HG02588 (cell line): ENCODE measurements at regions not wholly inside any gene's neighbourhood (a gene's known extent, or its start where the extent isn't known, plus 50 kb on each side); places are given as distances from the start of the nearest gene placed in this dataset.

Source experiments
- ATAC-seq: cut with Tn5 transposase; IDR thresholded peaks from one replicate; pipeline ENCODE4 v1.9.1; 2021; ENCODE audit warnings: mild to moderate bottlenecking, moderate library complexity; ENCODE audit not compliant: unreplicated experiment

DNA sequence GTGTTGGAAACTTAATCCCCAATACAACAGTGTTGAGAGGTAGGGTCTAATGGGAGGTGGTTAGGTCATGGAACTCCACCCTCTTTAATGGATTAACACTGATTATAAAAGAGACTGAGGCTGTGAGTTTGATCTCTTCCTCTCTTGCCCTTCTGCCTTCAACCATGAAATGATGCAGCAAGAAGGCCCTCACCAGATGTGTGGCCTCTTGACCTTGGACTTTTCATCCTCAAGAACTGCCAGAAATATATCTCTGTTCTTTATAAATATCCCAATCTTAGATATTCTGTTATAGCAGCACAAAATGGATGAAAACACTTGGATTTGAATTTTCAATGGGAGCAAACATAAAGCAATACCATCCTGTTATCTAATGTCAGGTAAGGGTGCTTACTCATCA lies 67.6 kb downstream of the NMUR2 start:
- ATAC-seq = no peak

- no peak for ATAC-seq
These were observed 69.6 kb downstream of the NMUR2 start for GRCh38 chr5:152335461-152335860.

DNA sequence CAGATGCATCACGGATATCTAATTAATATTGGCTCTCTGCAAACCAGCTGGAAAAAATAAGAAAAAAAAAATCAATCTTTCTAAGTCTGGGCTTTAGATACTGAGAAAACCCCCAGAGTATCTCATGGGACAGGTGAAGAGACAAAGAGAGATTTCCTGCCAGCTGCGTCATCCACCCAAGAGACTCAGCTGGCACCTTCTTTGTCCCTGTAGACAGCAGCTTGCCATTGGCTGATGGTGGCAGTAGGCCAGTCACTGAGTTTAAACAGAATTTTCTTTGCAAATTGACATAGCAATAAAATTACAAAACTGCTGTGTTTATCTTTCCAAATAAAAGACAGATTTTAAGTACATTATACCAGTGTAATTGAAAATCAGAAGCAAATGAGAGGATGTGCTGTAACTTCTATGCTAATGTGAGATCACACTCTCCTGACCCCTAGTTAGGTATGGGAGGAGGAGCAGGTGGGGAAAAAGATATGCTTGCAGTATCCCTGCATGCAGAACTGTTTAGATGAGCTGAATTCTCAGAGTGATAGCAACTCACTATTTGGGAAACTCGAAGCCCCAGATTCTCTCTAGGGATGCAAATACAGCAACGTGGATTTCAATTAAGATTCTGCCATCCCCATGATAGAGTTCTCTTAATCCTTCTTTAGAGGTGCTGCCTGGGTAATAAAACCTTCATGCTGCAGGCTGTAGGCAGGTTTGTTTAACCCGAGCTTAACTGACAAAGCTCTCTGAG lies 72.2 kb downstream of the NMUR2 start:
- ATAC-seq = no peak

DNA sequence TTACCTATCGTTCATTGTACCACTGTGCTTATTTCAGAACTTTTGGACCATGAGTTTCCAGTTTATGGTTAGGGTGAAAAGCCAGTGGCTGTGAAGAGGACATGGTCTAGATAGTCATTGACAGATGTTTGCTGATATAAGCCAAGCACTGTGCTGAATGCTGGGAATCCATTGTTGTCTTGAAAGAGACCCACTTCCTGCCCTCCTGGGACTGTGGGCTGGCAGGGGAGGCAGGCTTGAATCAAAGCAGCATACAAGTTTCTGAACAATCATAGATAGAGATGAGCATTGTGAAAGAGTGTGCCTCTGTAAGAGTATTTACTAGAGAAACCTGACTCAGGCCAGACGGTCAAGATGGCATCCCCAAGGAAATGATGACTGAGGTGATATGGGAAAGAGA lies 73.4 kb downstream of the NMUR2 start:
- ATAC-seq = no peak

DNA sequence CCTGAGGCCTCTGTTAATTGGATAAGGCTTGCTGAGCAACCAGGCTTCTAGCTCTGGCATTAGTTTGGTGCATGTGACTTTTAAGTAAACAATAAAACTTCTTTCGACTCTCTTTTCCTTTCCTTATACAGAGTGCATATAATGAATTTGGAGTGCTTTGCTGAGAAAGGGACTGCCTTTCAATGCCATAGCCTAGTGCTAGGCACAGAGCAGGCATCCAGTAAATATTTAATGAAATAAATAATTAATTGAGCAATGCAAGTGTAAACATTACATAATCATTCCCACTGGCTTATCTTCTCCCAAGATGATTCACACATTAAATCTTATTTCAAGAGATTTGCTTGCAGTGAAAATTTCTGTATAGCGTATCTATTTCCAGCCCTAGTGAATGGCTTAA lies 74.1 kb downstream of the NMUR2 start:
- no peak for ATAC-seq

DNA sequence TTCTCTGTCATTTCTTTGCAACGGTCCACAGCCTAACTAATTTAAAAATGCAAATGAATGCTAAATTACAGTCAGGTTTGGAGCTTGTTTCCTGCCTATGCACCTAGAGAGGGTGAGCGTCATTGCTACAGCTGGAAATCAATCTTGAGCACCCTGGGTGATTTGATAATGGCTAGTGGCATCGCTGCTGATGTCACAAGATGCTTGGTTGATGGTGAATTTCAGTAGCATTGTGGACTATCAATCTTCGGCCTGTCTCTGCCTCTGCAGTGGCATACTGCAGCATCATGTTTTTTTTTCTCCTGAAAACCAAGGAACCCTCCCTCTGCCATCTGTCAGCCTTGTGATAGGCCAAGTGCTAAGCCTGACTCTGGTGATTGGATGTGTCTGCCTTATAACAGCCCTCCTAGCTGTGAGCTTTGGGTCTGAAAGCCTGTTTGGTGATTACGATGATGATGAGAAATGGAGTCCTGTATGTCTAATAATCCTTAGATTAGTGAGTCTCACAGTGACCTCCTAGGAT lies 75.3 kb downstream of the NMUR2 start:
- ATAC-seq = no peak

- no peak for ATAC-seq
These were observed 75.9 kb downstream of the NMUR2 start for GRCh38 chr5:152329207-152329606.

DNA sequence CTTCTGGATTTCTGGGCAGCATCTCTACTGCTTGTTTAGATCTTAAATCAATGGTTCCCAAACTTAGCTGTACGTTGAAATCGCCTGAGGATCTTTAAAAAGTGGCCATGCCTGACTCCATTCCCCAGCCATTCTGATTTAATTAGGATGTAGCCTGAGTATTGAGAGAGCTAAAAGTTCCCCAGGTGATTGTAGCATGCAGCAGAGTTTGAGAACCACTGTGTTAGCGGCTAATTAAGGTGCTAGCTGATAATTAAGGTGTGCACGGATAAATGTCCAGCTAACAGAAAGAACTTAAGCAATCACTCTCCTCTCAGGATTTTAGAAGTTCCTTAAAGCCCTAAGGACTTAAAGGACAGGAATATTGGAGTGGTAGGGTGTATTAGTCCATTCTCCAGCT lies 89.1 kb downstream of the NMUR2 start:
- no peak for ATAC-seq

- no peak for ATAC-seq
These were observed 90.8 kb downstream of the NMUR2 start for GRCh38 chr5:152314196-152314829.

DNA sequence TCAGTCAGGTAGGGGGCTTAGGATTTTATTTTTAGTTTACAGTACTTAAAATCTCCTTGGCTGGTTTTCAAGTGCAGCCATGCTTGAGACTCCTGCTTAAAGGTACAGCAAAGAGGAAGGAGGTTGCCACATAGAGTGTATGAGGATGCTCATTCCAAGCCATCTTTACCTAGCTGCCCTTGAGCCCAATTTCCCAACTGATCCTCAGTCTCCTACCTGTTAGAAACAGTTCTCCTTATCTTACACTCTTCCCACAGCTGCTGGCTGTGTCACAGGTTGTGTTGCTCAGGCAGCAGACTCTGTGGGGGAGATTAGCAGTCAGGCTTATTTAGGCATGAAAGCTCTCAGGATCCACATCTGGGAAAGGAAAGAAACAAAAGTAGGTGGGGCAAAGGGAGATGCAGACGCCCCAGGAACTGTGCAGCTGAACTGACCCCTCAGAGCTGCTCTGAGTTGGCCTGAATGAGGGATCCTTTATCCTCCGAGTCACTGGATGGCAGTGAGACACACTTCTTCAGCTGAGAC lies 95.1 kb downstream of the NMUR2 start:
- no peak for ATAC-seq

DNA sequence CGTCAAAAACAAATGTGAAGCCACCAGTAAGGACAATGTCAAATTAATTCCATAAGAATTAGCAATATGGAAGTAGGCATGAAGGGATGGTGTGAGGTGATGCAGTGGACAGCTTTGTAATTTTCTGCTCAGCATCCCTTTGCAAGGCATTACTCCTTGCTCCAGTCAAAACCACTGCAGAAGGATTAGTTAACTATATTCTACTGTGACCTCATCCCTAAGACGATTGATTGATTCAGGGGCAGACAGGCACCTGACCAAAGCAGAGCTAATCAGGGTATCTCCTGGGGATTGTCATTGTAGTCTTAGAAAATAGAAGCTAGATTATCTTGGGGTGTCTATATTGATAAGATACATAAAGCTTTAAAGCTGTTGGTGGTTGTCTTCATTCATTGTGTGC lies 98.7 kb downstream of the NMUR2 start:
- ATAC-seq = no peak

DNA sequence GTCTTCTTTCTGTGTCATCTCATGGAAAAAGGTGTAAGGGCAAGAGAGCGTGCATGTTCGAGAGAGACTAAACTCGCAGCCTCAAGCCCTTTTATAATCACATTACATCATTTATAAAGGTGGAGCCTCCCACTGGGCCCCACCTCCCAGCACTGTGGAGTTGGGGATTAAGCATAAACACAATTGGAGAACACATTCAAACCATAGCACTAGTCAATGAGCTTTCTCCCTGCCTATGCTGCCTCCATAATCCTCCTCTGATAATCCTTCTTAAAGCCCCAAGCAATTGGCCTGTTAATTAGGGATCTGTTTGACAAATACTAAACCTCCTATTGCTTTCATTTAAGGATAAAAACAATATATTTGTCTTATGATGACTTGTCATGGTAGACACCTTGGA lies 99.6 kb downstream of the NMUR2 start:
- no peak for ATAC-seq

- ATAC-seq = no peak
These were observed 101.2 kb downstream of the NMUR2 start for GRCh38 chr5:152303841-152304240.

- no peak for ATAC-seq
These were observed 107.2 kb downstream of the NMUR2 start for GRCh38 chr5:152297866-152298265.

DNA sequence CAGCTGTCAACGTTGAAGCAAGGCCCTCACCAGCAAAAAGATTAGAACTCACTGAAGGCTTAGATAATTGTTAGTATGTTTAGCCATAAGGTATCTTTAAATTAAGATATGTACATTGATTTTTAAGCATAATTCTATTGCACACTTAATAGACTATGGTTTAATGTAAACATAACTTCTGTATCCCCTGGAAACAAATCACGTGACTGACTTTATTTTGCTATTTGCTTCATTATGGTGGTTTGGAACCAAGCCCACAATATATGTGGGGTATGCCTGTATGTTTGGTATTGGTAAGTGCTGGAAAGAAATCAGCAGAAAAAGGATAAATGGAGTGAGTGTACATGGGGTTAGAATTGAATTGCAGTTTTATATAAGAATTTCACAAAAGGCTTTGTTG lies 111.9 kb downstream of the NMUR2 start:
- ATAC-seq = no peak

- no peak for ATAC-seq
These were observed 114.9 kb downstream of the NMUR2 start for GRCh38 chr5:152290181-152290580.

DNA sequence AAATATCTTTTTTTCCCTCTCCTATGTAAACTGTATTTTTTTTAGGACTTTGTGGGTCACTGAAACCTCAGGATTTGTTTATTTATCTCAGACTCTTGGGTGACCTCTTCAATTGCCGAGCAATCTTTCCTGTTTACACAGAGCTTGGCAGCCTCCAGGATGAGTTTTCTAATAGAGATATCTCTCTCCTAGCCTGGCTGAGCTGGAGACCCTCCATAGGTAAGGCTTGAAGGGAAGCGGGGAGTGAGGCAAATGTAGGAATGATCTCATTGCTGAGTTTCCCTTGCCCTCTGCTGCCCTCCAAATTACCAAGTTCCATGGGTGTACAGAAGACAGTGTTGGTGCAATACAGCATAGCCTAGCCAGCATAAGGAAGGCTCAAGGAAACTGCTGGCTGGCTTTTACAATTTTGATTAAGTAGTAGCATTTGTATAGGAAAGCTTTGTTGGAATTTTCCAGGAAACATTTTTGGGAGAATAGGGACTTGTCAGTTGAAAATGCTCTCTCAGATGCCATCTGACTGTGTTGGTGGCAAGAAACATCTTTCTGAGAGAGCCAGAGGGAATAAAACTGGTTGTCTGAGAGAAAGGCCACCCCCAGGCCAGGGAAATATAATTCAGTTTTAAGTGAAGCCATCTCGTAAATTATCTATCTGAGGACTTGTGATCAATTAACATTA lies 116.0 kb downstream of the NMUR2 start:
- no peak for ATAC-seq

- ATAC-seq = no peak
These were observed 116.6 kb downstream of the NMUR2 start for GRCh38 chr5:152288499-152288898.

DNA sequence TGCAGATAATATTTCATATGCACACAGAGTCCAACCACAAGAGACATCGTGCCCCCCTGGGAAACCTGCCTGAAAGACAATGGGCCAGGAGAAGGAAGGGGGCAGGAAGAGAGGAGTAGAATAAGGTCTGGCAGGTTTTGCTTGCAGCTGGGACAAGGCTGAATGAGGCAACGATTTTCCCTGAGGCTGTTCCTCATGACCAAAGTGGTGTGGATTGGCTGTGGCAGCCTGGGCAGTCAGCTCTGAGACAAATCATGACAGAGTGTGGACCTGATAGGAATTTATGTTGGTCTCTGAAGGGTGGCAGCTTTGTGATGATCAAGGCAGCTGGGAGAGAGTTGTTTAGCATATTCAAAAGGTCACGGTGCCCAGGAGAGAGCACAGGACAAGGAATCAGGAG lies 119.3 kb downstream of the NMUR2 start:
- ATAC-seq = no peak

GRCh38 chr5:152282331-152282730 lies 122.7 kb downstream of the NMUR2 start:
- ATAC-seq = no peak

GRCh38 chr5:152277936-152278335 lies 127.1 kb downstream of the NMUR2 start:
- ATAC-seq = no peak

DNA sequence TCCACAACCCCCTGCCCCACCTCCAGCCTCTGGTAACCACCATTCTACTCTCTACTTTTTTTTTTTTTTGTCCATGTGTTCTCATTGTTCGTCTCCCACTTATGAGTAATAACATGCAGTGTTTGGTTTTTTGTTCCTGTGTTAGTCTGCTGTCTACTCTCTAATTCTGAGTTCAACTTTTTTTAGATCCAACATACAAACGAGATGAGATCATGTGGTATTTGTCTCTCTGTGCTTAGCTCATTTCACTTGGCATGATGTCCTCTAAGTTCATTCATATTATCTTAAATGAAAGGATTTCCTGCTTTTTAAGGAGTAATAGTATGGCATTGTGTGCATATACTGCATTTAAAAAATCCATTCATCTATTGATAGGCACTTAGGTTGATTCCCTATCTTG lies 130.9 kb downstream of the NMUR2 start:
- no peak for ATAC-seq
